ENCODE measurements at regions not wholly inside any gene's neighbourhood (a gene's known extent, or its start where the extent isn't known, plus 50 kb on each side); places are given as distances from the start of the nearest gene placed in this dataset.

GRCh38 chr21:14607262-14607661 lies 61.1 kb upstream of the SAMSN1 start:
- no peak for DNase-seq

GRCh38 chr21:14603202-14603601 lies 57.1 kb upstream of the SAMSN1 start:
- no peak for DNase-seq

GRCh38 chr21:14602382-14602958 lies 56.4 kb upstream of the SAMSN1 start:
- no peak for DNase-seq

- no peak for DNase-seq
Measured at GRCh38 chr21:14600569-14601297, 54.6 kb upstream of the SAMSN1 start.

- DNase-seq = no peak
Measured at GRCh38 chr21:14598065-14598464, 52.0 kb upstream of the SAMSN1 start.
